ENCODE measurements at regions not wholly inside any gene's neighbourhood (a gene's known extent, or its start where the extent isn't known, plus 50 kb on each side); places are given as distances from the start of the nearest gene placed in this dataset.
A peak's percentile ranks its signal among the peaks of the same experiment; 100 is the strongest.

DNA sequence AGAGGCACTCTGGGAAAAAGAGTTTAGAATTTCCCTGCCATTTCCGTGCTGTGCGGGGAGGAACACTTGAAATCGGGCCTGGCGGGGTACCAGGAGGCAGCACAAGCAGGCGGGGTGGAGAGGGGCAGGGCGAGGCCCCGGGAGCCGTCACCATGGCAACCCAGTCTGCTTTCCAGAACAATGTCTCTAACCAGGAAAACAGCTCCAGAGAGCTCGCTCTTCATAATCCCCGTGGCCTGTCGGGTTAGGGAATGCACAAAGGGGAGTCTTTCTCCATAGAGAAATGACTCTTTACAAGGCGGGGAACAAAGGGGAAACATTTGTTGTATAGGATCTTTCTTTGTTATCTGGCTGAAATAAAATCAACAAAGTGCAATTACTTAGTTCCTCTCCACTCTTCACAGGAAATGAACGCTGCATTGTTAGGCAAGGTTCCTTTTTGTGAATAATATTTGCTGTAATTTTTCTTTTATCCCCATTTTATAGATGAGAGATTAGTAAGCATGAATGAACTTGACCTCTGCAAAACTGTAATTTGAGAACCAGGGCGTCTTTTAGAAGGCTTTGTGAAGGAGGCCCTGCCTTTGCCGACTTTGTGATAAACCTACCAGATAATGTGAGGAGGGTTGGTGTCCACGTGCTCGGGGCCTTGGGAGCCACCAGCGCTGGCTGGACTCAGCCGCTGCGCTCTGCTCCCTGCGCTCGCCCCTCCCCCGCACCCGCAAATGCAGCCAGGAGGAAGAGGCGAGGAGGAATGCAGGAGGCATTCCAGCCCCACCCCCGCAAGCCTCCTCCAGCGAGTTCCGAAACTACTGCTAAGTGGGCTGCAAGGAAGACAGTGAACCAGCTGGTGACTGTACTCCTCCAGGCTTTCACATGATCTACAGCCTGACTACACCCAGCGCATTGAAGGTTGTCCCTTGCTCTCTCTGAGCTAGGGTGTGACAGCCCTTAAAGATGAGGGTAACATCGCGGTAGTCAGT, 105.2 kb upstream of the ATF7IP start:
- intact Hi-C loops (cut with micrococcal nuclease; ENCODE audit: unreplicated experiment), result no loop called here
- CTCF ChIA-PET, result interaction anchor here (1.9 kb wide), 1 partner anchor 106 kb away, joined by 16 read pairs; the partner anchor contains the start of gene ATF7IP
- H3K4me3 Mint-ChIP-seq (ENCODE audit: low read depth, unreplicated experiment), result peak overlapping the region; percentile 65
- peaks cover 47% of the 10 kb centered on the region for H3K36me3 Mint-ChIP-seq (ENCODE audit: insufficient read depth, unreplicated experiment)
- peaks cover 2% of the 10 kb centered on the region for H3K9me3 Mint-ChIP-seq (ENCODE audit: low read depth, unreplicated experiment)
- H3K27me3 Mint-ChIP-seq (ENCODE audit: unreplicated experiment), result no peaks in the 10 kb centered on the region
- peaks cover 78% of the 10 kb centered on the region for H3K4me1 Mint-ChIP-seq (ENCODE audit: low read depth, unreplicated experiment)
- H3K27ac Mint-ChIP-seq (ENCODE audit: unreplicated experiment), result peak overlapping the region; percentile 95
- TF ChIP-seq CTCF (IDR thresholded peaks at IDR 0.05; ENCODE audit: unreplicated experiment), result no peak
- no TSS peak for BruUV-seq (replicated peaks)
- DNase-seq, result peak; percentile 94

GRCh38 chr12:14261096-14261495, 104.4 kb upstream of the ATF7IP start:
- TF ChIP-seq CTCF (IDR thresholded peaks at IDR 0.05; ENCODE audit: unreplicated experiment), result no peak
- H3K4me1 Mint-ChIP-seq (ENCODE audit: low read depth, unreplicated experiment), result peaks cover 70% of the 10 kb centered on the region
- H3K27me3 Mint-ChIP-seq (ENCODE audit: unreplicated experiment), result no peaks in the 10 kb centered on the region
- peaks cover 2% of the 10 kb centered on the region for H3K9me3 Mint-ChIP-seq (ENCODE audit: low read depth, unreplicated experiment)
- peaks cover 47% of the 10 kb centered on the region for H3K36me3 Mint-ChIP-seq (ENCODE audit: insufficient read depth, unreplicated experiment)
- no peak for DNase-seq
- peak overlapping the region; percentile 95 for H3K27ac Mint-ChIP-seq (ENCODE audit: unreplicated experiment)
- no TSS peak for BruUV-seq (replicated peaks)
- H3K4me3 Mint-ChIP-seq (ENCODE audit: low read depth, unreplicated experiment), result no peak overlapping the region
- intact Hi-C loops (cut with micrococcal nuclease; ENCODE audit: unreplicated experiment), result no loop called here
- CTCF ChIA-PET, result interaction anchor here (1.9 kb wide), 1 partner anchor 105 kb away, joined by 16 read pairs; the partner anchor contains the start of gene ATF7IP

DNA sequence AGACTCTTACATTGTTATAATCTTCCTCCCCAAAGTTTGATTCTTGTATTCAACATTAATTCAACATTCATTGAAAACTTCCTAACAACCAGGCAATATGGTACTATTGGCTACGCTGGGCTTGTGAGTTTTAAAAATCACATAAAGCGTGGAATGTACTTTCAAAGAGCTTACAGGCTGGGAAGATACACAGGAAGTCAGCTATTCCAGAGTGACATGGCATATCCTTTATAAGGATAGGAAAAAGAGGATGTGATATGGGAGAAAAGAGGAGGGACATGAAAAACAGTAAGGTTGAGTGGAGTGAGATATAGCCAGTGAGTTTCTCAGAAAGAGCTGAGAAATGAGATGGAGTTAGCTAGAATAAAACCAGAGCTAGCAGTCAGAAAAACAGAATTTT, 103.6 kb upstream of the ATF7IP start:
- Mint-ChIP-seq H3K36me3 (ENCODE audit: insufficient read depth, unreplicated experiment) (peaks cover 42% of the 10 kb centered on the region), H3K27ac (ENCODE audit: unreplicated experiment) (peak overlapping the region; percentile 95), H3K9me3 (ENCODE audit: low read depth, unreplicated experiment) (peaks cover 2% of the 10 kb centered on the region), H3K27me3 (ENCODE audit: unreplicated experiment) (no peaks in the 10 kb centered on the region), H3K4me3 (ENCODE audit: low read depth, unreplicated experiment) (no peak overlapping the region), H3K4me1 (ENCODE audit: low read depth, unreplicated experiment) (peaks cover 63% of the 10 kb centered on the region)
- TF ChIP-seq CTCF (IDR thresholded peaks at IDR 0.05; ENCODE audit: unreplicated experiment), result no peak
- DNase-seq, result no peak
- CTCF ChIA-PET, result interaction anchor here (1.2 kb wide), 1 partner anchor 104 kb away, joined by 4 read pairs; the partner anchor contains the start of gene ATF7IP
- BruUV-seq (replicated peaks), result no TSS peak
- intact Hi-C loops (cut with micrococcal nuclease; ENCODE audit: unreplicated experiment), result loop anchor here (1.0 kb wide), 1 partner anchor 45 kb away; no protein-coding TSS in a partner anchor

- Mint-ChIP-seq H3K27me3 (ENCODE audit: unreplicated experiment) (no peaks in the 10 kb centered on the region), H3K36me3 (ENCODE audit: insufficient read depth, unreplicated experiment) (peaks cover 35% of the 10 kb centered on the region), H3K9me3 (ENCODE audit: low read depth, unreplicated experiment) (peaks cover 2% of the 10 kb centered on the region), H3K27ac (ENCODE audit: unreplicated experiment) (peak overlapping the region; percentile 95), H3K4me3 (ENCODE audit: low read depth, unreplicated experiment) (no peak overlapping the region), H3K4me1 (ENCODE audit: low read depth, unreplicated experiment) (peaks cover 52% of the 10 kb centered on the region)
- no peak for TF ChIP-seq CTCF (IDR thresholded peaks at IDR 0.05; ENCODE audit: unreplicated experiment)
- DNase-seq, result no peak
- CTCF ChIA-PET, result interaction anchor here (1.2 kb wide), 1 partner anchor 103 kb away, joined by 4 read pairs; the partner anchor contains the start of gene ATF7IP
- no TSS peak for BruUV-seq (replicated peaks)
- intact Hi-C loops (cut with micrococcal nuclease; ENCODE audit: unreplicated experiment), result loop anchor here (1.0 kb wide), 1 partner anchor 44 kb away; no protein-coding TSS in a partner anchor
Measured at GRCh38 chr12:14262771-14263511, 102.5 kb upstream of the ATF7IP start.

All from Calu3 (cell line).